Ishikawa (cell line): ENCODE measurements at regions not wholly inside any gene's neighbourhood (a gene's known extent, or its start where the extent isn't known, plus 50 kb on each side); places are given as distances from the start of the nearest gene placed in this dataset.

Source experiments
- CEBPB ChIP-seq: IDR thresholded peaks from 2 replicates; pipeline ENCODE4 v1.6.1; 2012
- CREB1 ChIP-seq: IDR thresholded peaks from 2 replicates; pipeline ENCODE4 v1.6.1; 2012; ENCODE audit warnings: low read depth
- EGR1 ChIP-seq: IDR thresholded peaks from 2 replicates; pipeline ENCODE4 v1.6.1; 2012
- EP300 ChIP-seq: IDR thresholded peaks from 2 replicates; pipeline ENCODE4 v1.6.1; 2012; ENCODE audit warnings: borderline replicate concordance
- FOXM1 ChIP-seq: IDR thresholded peaks from 2 replicates; pipeline ENCODE4 v1.6.1; 2012; ENCODE audit warnings: low read depth, borderline replicate concordance
- MAX ChIP-seq: IDR thresholded peaks from 2 replicates; pipeline ENCODE4 v1.6.1; 2012
- NFIC ChIP-seq: IDR thresholded peaks from 2 replicates; pipeline ENCODE4 v1.6.1; 2012
- RAD21 ChIP-seq: IDR thresholded peaks from 2 replicates; pipeline ENCODE4 v1.6.1; 2012; ENCODE audit warnings: low read depth
- REST ChIP-seq: IDR thresholded peaks from 2 replicates; pipeline ENCODE4 v1.6.1; 2012; ENCODE audit warnings: low read depth, mild to moderate bottlenecking
- TAF1 ChIP-seq: IDR thresholded peaks from 2 replicates; pipeline ENCODE4 v1.6.1; 2012; ENCODE audit warnings: low read depth, mild to moderate bottlenecking
- TCF12 ChIP-seq: IDR thresholded peaks from 2 replicates; pipeline ENCODE4 v1.6.1; 2012; ENCODE audit warnings: low read depth
- TEAD4 ChIP-seq: IDR thresholded peaks from 2 replicates; pipeline ENCODE4 v1.6.1; 2012
- USF1 ChIP-seq: IDR thresholded peaks from 2 replicates; pipeline ENCODE4 v1.6.1; 2012
- YY1 ChIP-seq: IDR thresholded peaks from 2 replicates; pipeline ENCODE4 v1.6.1; 2012; ENCODE audit warnings: low read depth
- ZBTB7A ChIP-seq: IDR thresholded peaks from 2 replicates; pipeline ENCODE4 v1.6.1; 2012; ENCODE audit warnings: low read depth

- TF ChIP-seq ZBTB7A (no peak), TEAD4 (no peak), USF1 (no peak)
Observed at GRCh38 chr11:43573873-43574272, 106.7 kb upstream of the HSD17B12 start.

- no peak for TF ChIP-seq NFIC
Observed at GRCh38 chr11:43574411-43574810, 106.1 kb upstream of the HSD17B12 start.

GRCh38 chr11:43574949-43575912, 105.3 kb upstream of the HSD17B12 start:
- TF ChIP-seq TCF12: no peak
- TF ChIP-seq REST: no peak
- no peak for TF ChIP-seq MAX
- no peak for TF ChIP-seq NFIC
- no peak for TF ChIP-seq TAF1
- TF ChIP-seq EGR1: 0 out of 2 replicates have a peak, but pooled peaks have one; percentile 4
- TF ChIP-seq CEBPB: no peak

GRCh38 chr11:43575913-43576310, 104.6 kb upstream of the HSD17B12 start:
- TF ChIP-seq EGR1: no peak
- no peak for TF ChIP-seq CREB1
- no peak for TF ChIP-seq FOXM1
- TF ChIP-seq ZBTB7A: no peak
- TF ChIP-seq TAF1: no peak
- no peak for TF ChIP-seq USF1
- no peak for TF ChIP-seq YY1
- TF ChIP-seq REST: no peak
- TF ChIP-seq TCF12: no peak
- no peak for TF ChIP-seq CEBPB
- TF ChIP-seq RAD21: no peak
- TF ChIP-seq TEAD4: no peak
- no peak for TF ChIP-seq EP300
- TF ChIP-seq NFIC: no peak
- TF ChIP-seq MAX: no peak

- TF ChIP-seq NFIC (no peak), USF1 (no peak), CREB1 (no peak), ZBTB7A (no peak), TAF1 (no peak), EGR1 (no peak)
Observed at GRCh38 chr11:43576320-43576802, 104.2 kb upstream of the HSD17B12 start.

GRCh38 chr11:43576803-43577521, 103.6 kb upstream of the HSD17B12 start:
- TF ChIP-seq REST (peak; percentile 90), TCF12 (no peak)
